ENCODE measurements at regions not wholly inside any gene's neighbourhood (a gene's known extent, or its start where the extent isn't known, plus 50 kb on each side); places are given as distances from the start of the nearest gene placed in this dataset.

DNA sequence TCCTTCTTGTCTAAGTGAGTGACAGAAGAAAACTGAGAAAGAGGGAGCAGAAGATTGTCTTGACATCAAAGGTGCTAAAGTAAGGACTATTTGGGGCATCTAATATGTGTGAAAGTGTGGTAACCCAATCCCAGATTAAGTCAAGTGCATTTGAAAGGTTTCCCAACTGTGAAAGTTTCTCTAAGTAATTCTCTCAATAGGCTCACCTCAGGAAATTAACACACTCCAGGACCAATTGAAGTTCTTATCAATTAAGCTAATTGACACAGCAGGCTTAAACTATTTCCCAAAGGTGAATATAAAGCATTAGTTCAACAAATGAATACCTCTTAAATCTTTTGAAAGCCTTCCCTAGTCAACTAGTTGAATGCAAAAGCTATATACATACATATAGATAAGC is 212.8 kb upstream of the FUT9 start:
- TF ChIP-seq POLR2A (IDR thresholded peaks at IDR 0.05) (no peak), POLR2AphosphoS5 (IDR thresholded peaks at IDR 0.05) (no peak)
- TF ChIP-seq, protein P1, sequence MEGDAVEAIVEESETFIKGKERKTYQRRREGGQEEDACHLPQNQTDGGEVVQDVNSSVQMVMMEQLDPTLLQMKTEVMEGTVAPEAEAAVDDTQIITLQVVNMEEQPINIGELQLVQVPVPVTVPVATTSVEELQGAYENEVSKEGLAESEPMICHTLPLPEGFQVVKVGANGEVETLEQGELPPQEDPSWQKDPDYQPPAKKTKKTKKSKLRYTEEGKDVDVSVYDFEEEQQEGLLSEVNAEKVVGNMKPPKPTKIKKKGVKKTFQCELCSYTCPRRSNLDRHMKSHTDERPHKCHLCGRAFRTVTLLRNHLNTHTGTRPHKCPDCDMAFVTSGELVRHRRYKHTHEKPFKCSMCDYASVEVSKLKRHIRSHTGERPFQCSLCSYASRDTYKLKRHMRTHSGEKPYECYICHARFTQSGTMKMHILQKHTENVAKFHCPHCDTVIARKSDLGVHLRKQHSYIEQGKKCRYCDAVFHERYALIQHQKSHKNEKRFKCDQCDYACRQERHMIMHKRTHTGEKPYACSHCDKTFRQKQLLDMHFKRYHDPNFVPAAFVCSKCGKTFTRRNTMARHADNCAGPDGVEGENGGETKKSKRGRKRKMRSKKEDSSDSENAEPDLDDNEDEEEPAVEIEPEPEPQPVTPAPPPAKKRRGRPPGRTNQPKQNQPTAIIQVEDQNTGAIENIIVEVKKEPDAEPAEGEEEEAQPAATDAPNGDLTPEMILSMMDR (IDR thresholded peaks at IDR 0.05 in 8 of 11, conservative IDR thresholded peaks at IDR 0.05 in 3 of 11), result no peak

Data from spleen (tissue), 7 donors.